MM.1S (cell line): ENCODE measurements at regions not wholly inside any gene's neighbourhood (a gene's known extent, or its start where the extent isn't known, plus 50 kb on each side); places are given as distances from the start of the nearest gene placed in this dataset.

ENCODE experiments used
- CTCF ChIP-seq: fragments of 300-600 bp; sonication (generic); IDR thresholded peaks from 2 replicates; pipeline ENCODE4 v1.5.1; 2016; ENCODE audit warnings: antibody characterized with exemption, low read length, mixed read lengths
- EZH2 ChIP-seq: fragments of 300-600 bp; sonication (generic); optimal IDR thresholded peaks from 2 replicates; pipeline ENCODE3; 2017; ENCODE audit warnings: low read depth, mild to moderate bottlenecking, antibody characterized with exemption, low read length, mixed read lengths
- EZH2phosphoT487 ChIP-seq: fragments of 300-600 bp; sonication (generic); IDR thresholded peaks from 2 replicates; pipeline ENCODE4 v1.6.1; 2018; ENCODE audit warnings: antibody characterized with exemption, low read length

GRCh38 chr12:39072658-39073057 lies 167.3 kb upstream of the CPNE8 start:
- TF ChIP-seq EZH2, result no peak
- no peak for TF ChIP-seq CTCF
- TF ChIP-seq EZH2phosphoT487, result no peak
